H1 (cell line): ENCODE measurements at regions not wholly inside any gene's neighbourhood (a gene's known extent, or its start where the extent isn't known, plus 50 kb on each side); places are given as distances from the start of the nearest gene placed in this dataset.

Source experiments
- BRCA1 ChIP-seq: IDR thresholded peaks from 2 replicates; pipeline ENCODE4 v1.6.1; 2012; ENCODE audit warnings: low read depth, low read length, improper control_type of control experiment
- CBX8 ChIP-seq: fragments of 300-800, 300-1000 bp; sonication (generic); IDR thresholded peaks from 2 replicates; pipeline ENCODE4 v1.7.1; 2016; ENCODE audit warnings: low read depth, low read length, borderline replicate concordance
- CHD2 ChIP-seq: IDR thresholded peaks from 2 replicates; pipeline ENCODE4 v1.6.1; 2012; ENCODE audit warnings: low read length, improper control_type of control experiment
- FOSL1 ChIP-seq: IDR thresholded peaks from 2 replicates; pipeline ENCODE4 v1.6.1; 2011; ENCODE audit warnings: mild to moderate bottlenecking, low read depth, low read length, moderate library complexity; ENCODE audit not compliant: insufficient read depth
- POLR2A ChIP-seq, 2 experiments: IDR thresholded peaks; 1 replicate in 1 of 2; 2 replicates in 1 of 2; pipeline ENCODE4 v1.6.1; 2011; ENCODE audit warnings: low read depth in 2 of 2, low read length in 2 of 2, mild to moderate bottlenecking in 2 of 2; ENCODE audit errors: control extremely low read depth in 1 of 2
- RAD21 ChIP-seq, 2 experiments: IDR thresholded peaks in 1 of 2; conservative IDR thresholded peaks in 1 of 2; 2 replicates each; pipeline ENCODE4 v1.6.1; 2011; ENCODE audit warnings: low read depth in 2 of 2, low read length in 2 of 2, improper control_type of control experiment in 1 of 2, inconsistent platforms in 1 of 2, mild to moderate bottlenecking in 1 of 2, moderate library complexity in 1 of 2
- RBBP5 ChIP-seq: IDR thresholded peaks from 2 replicates; pipeline ENCODE4 v1.7.1; 2012; ENCODE audit warnings: low read depth, mild to moderate bottlenecking, inconsistent platforms, low read length, moderate library complexity, borderline replicate concordance
- SP2 ChIP-seq: IDR thresholded peaks from 2 replicates; pipeline ENCODE4 v1.6.1; 2012; ENCODE audit warnings: mild to moderate bottlenecking, low read length, inconsistent platforms
- YY1 ChIP-seq: IDR thresholded peaks from 2 replicates; pipeline ENCODE4 v1.6.1; 2011; ENCODE audit warnings: low read depth, mild to moderate bottlenecking, low read length
- TF ChIP-seq, protein P1 (sequence below), 3 experiments: IDR thresholded peaks; 1 replicate in 2 of 3; 2 replicates in 1 of 3; pipeline versions ENCODE4 v1.5.1 to v1.6.1; 2011; ENCODE audit warnings: low read length in 3 of 3, mild to moderate bottlenecking in 3 of 3, inconsistent platforms in 2 of 3, low read depth in 1 of 3, moderate library complexity in 1 of 3; ENCODE audit not compliant: insufficient read depth in 1 of 3; ENCODE audit errors: control extremely low read depth in 1 of 3
- TF ChIP-seq, protein P2 (sequence below): IDR thresholded peaks from 2 replicates; pipeline ENCODE4 v1.6.1; 2012; ENCODE audit warnings: low read length, inconsistent platforms

DNA sequence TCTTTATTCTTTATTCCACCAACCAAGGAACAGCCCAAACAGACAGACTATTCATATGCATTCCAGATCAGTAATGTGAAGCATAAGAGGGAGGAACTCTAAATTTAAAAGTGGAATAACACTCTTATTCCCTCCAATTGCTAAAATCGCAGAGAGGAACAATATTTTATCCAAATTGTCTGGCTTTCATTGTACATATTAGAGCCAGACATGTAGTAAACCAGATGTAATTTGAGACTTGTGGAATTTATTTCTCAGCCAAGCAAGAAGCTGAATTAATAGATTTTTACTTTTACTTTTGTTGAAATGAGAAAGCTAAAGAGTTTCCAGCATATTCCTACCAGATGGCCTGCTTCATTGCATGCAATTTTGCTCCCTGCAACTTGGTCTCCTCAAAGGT lies 674.6 kb upstream of the SLIT2 start:
- TF ChIP-seq, protein P1, sequence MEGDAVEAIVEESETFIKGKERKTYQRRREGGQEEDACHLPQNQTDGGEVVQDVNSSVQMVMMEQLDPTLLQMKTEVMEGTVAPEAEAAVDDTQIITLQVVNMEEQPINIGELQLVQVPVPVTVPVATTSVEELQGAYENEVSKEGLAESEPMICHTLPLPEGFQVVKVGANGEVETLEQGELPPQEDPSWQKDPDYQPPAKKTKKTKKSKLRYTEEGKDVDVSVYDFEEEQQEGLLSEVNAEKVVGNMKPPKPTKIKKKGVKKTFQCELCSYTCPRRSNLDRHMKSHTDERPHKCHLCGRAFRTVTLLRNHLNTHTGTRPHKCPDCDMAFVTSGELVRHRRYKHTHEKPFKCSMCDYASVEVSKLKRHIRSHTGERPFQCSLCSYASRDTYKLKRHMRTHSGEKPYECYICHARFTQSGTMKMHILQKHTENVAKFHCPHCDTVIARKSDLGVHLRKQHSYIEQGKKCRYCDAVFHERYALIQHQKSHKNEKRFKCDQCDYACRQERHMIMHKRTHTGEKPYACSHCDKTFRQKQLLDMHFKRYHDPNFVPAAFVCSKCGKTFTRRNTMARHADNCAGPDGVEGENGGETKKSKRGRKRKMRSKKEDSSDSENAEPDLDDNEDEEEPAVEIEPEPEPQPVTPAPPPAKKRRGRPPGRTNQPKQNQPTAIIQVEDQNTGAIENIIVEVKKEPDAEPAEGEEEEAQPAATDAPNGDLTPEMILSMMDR (IDR thresholded peaks at IDR 0.05; ENCODE audit: control extremely low read depth in 1 of 3, insufficient read depth in 1 of 3, low read depth in 1 of 3, low read length in 3 of 3), result no peak
- TF ChIP-seq CHD2, result no peak
- no peak for TF ChIP-seq POLR2A (IDR thresholded peaks at IDR 0.05; ENCODE audit: control extremely low read depth in 1 of 2, low read depth in 2 of 2, low read length in 2 of 2)
- TF ChIP-seq RBBP5, result no peak
- TF ChIP-seq, protein P2, sequence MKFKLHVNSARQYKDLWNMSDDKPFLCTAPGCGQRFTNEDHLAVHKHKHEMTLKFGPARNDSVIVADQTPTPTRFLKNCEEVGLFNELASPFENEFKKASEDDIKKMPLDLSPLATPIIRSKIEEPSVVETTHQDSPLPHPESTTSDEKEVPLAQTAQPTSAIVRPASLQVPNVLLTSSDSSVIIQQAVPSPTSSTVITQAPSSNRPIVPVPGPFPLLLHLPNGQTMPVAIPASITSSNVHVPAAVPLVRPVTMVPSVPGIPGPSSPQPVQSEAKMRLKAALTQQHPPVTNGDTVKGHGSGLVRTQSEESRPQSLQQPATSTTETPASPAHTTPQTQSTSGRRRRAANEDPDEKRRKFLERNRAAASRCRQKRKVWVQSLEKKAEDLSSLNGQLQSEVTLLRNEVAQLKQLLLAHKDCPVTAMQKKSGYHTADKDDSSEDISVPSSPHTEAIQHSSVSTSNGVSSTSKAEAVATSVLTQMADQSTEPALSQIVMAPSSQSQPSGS, result no peak
- no peak for TF ChIP-seq SP2
- no peak for TF ChIP-seq CBX8
- TF ChIP-seq FOSL1, result no peak
- no peak for TF ChIP-seq RAD21 (IDR thresholded peaks at IDR 0.05 in 1 of 2, conservative IDR thresholded peaks at IDR 0.05 in 1 of 2; ENCODE audit: low read depth in 2 of 2, low read length in 2 of 2)
- TF ChIP-seq YY1, result no peak
- no peak for TF ChIP-seq BRCA1
